HCT116 (cell line): ENCODE measurements at regions not wholly inside any gene's neighbourhood (a gene's known extent, or its start where the extent isn't known, plus 50 kb on each side); places are given as distances from the start of the nearest gene placed in this dataset.

Experiments used
- ATAC-seq: fragments of 200-7000 bp; cut with Tn5 transposase; 2 replicates; pipeline ENCODE4 v1.9.1; 2020; ENCODE audit warnings: mild to moderate bottlenecking, moderate library complexity
- BruUV-seq: library from RNA; stranded (reverse); fragments of 400-500 nt; replicated peaks from 2 replicates; lab custom pipeline; 2021; lab: Mats Ljungman, UMichigan
- CTCF ChIA-PET: fragments of 300-600 bp; sonication (Branson Sonifier 250); formaldehyde crosslinking; loops from one replicate; lab custom pipeline; 2021; ENCODE audit warnings: antibody characterized with exemption; lab: Charles Lee
- POLR2A ChIA-PET: fragments of 300-600, 350-600 bp; sonication (Branson Sonifier 250); formaldehyde crosslinking; loops from one replicate; lab custom pipeline; 2021; ENCODE audit warnings: antibody characterized with exemption; lab: Charles Lee
- RAD21 ChIA-PET, 2 experiments: fragments of 300-600 bp; sonication (Branson Sonifier 250); formaldehyde crosslinking; loops; one replicate each; lab custom pipeline; 2023; ENCODE audit warnings: low total read pairs in 2 of 2; ENCODE audit not compliant: uncharacterized antibody in 2 of 2, unreplicated experiment in 2 of 2, low non-redundant PET in 1 of 2; lab: Charles Lee
- DNase-seq: peaks from one replicate; pipeline ENCODE4 v3.0.0-alpha.2; 2010; ENCODE audit warnings: low read depth, low spot score
- H2AFZ ChIP-seq: fragments of 200-600 bp; shearing (Covaris generic), sonication (generic); 2 replicates; pipeline ENCODE4 v1.6.1; 2017; ENCODE audit warnings: low read depth, mixed run types, mixed read lengths, antibody characterized with exemption, low read length; ENCODE audit not compliant: poor library complexity, severe bottlenecking
- H3K27ac ChIP-seq: 2 replicates; pipeline ENCODE4 v1.5.1; 2012; ENCODE audit warnings: low read depth, low read length
- H3K27me3 ChIP-seq: fragments of 200-600 bp; sonication (generic); 2 replicates; pipeline ENCODE4 v1.6.1; 2016; ENCODE audit warnings: mixed run types, low read length, mixed read lengths; ENCODE audit not compliant: insufficient read depth
- H3K36me3 ChIP-seq, 2 experiments: fragments of 200-500 bp in 1 of 2; fragments of 200-600 bp in 1 of 2; sonication (Bioruptor generic) in 1 of 2; sonication (generic) in 1 of 2; 2 replicates each; pipeline versions ENCODE4 v1.5.1 to v1.6.1; 2014 to 2016; ENCODE audit warnings: low read length in 2 of 2, inconsistent platforms in 1 of 2, mixed read lengths in 1 of 2, mixed run types in 1 of 2; ENCODE audit not compliant: insufficient read depth in 2 of 2, control insufficient read depth in 1 of 2
- H3K4me1 ChIP-seq, 2 experiments: fragments of 200-600 bp in 1 of 2; sonication (generic) in 1 of 2; 2 replicates each; pipeline versions ENCODE4 v1.5.1 to v1.6.1; 2012 to 2017; ENCODE audit warnings: low read length in 2 of 2, inconsistent platforms in 1 of 2, mild to moderate bottlenecking in 1 of 2, mixed read lengths in 1 of 2, mixed run types in 1 of 2, moderate library complexity in 1 of 2; ENCODE audit not compliant: insufficient read depth in 2 of 2, control insufficient read depth in 1 of 2
- H3K4me2 ChIP-seq: fragments of 200-600 bp; sonication (generic); 2 replicates; pipeline ENCODE4 v1.6.1; 2017; ENCODE audit warnings: mixed run types, low read length, mixed read lengths
- H3K4me3 ChIP-seq, 2 experiments: fragments of 200-600 bp in 1 of 2; sonication (generic) in 1 of 2; replicated peaks in 1 of 2; 2 replicates each; pipeline ENCODE4 v1.5.1; 2011 to 2016; ENCODE audit warnings: low read length in 2 of 2, control low read depth in 1 of 2, low read depth in 1 of 2, mild to moderate bottlenecking in 1 of 2, mixed read lengths in 1 of 2, mixed run types in 1 of 2
- H3K79me2 ChIP-seq: fragments of 200-600 bp; sonication (generic); 2 replicates; pipeline ENCODE4 v1.6.1; 2017; ENCODE audit warnings: mild to moderate bottlenecking, mixed run types, low read length, moderate library complexity, mixed read lengths; ENCODE audit not compliant: insufficient read depth
- H3K9ac ChIP-seq: fragments of 200-600 bp; sonication (generic); 2 replicates; pipeline ENCODE4 v1.6.1; 2016; ENCODE audit warnings: low read length, mixed read lengths
- H3K9me2 ChIP-seq: fragments of 200-600 bp; sonication (generic), shearing (Covaris generic); 2 replicates; pipeline ENCODE4 v1.6.1; 2017; ENCODE audit warnings: mixed run types, mild to moderate bottlenecking, moderate library complexity; ENCODE audit not compliant: insufficient read depth
- H3K9me3 ChIP-seq, 2 experiments: fragments of 200-500 bp in 1 of 2; fragments of 200-600 bp in 1 of 2; sonication (Bioruptor generic) in 1 of 2; sonication (generic) in 1 of 2; 2 replicates each; pipeline ENCODE4 v1.6.1; 2014 to 2017; ENCODE audit warnings: low read length in 2 of 2, mixed read lengths in 2 of 2, inconsistent platforms in 1 of 2, low read depth in 1 of 2, mild to moderate bottlenecking in 1 of 2, mixed run types in 1 of 2, moderate library complexity in 1 of 2; ENCODE audit not compliant: control insufficient read depth in 1 of 2, insufficient read depth in 1 of 2
- H4K20me1 ChIP-seq: fragments of 200-600 bp; sonication (generic), shearing (Covaris generic); 2 replicates; pipeline ENCODE4 v1.6.1; 2017; ENCODE audit warnings: mixed run types, mild to moderate bottlenecking, moderate library complexity; ENCODE audit not compliant: insufficient read depth
- ATF3 ChIP-seq: IDR thresholded peaks from 2 replicates; pipeline ENCODE4 v1.6.1; 2012
- CBX3 ChIP-seq: IDR thresholded peaks from 2 replicates; pipeline ENCODE4 v1.6.1; 2012; ENCODE audit warnings: low read depth
- CEBPB ChIP-seq: IDR thresholded peaks from 2 replicates; pipeline ENCODE4 v1.6.1; 2012; ENCODE audit warnings: low read depth
- EGR1 ChIP-seq: IDR thresholded peaks from 2 replicates; pipeline ENCODE4 v1.6.1; 2012; ENCODE audit warnings: low read depth
- FOSL1 ChIP-seq: IDR thresholded peaks from 2 replicates; pipeline ENCODE4 v1.6.1; 2012; ENCODE audit warnings: low read depth
- JUND ChIP-seq: IDR thresholded peaks from 2 replicates; pipeline ENCODE4 v1.6.1; 2012
- POLR2AphosphoS5 ChIP-seq: IDR thresholded peaks from 2 replicates; pipeline ENCODE4 v1.6.1; 2011; ENCODE audit warnings: mild to moderate bottlenecking, low read depth, low read length, moderate library complexity
- RAD21 ChIP-seq: IDR thresholded peaks from 2 replicates; pipeline ENCODE4 v1.6.1; 2012; ENCODE audit warnings: low read depth, mild to moderate bottlenecking
- SIN3A ChIP-seq: IDR thresholded peaks from 2 replicates; pipeline ENCODE4 v1.6.1; 2012; ENCODE audit warnings: low read depth
- YY1 ChIP-seq: IDR thresholded peaks from 2 replicates; pipeline ENCODE4 v1.6.1; 2011; ENCODE audit warnings: low read length, low read depth, moderate library complexity, mild to moderate bottlenecking; ENCODE audit not compliant: insufficient replicate concordance; ENCODE audit errors: extremely low read depth
- ZFX ChIP-seq: fragments of 450-650 bp; IDR thresholded peaks from 2 replicates; pipeline ENCODE4 v1.6.1; 2017
- ZNF274 ChIP-seq: fragments of 200-500 bp; sonication (Bioruptor generic); IDR thresholded peaks from 2 replicates; pipeline ENCODE4 v1.6.1; 2014; ENCODE audit warnings: mild to moderate bottlenecking, low read depth, low read length, inconsistent platforms
- intact Hi-C: fragments of 100-400 bp; cut with micrococcal nuclease; formaldehyde crosslinking; loops from 2 replicates; pipeline ENCODE4 v1.10.0; 2022
- TF ChIP-seq, protein P1 (sequence below): IDR thresholded peaks from 2 replicates; pipeline ENCODE4 v1.6.1; 2012
- TF ChIP-seq, protein P2 (sequence below): IDR thresholded peaks from 2 replicates; pipeline ENCODE4 v1.6.1; 2012; ENCODE audit warnings: low read depth

GRCh38 chr10:91702620-91703019 lies 69.7 kb upstream of the PPP1R3C start:
- Histone ChIP-seq H3K79me2 (no peaks in the 10 kb centered on the region), H3K36me3 (no peaks in the 10 kb centered on the region), H3K4me1 (peaks cover 0 to 3% of the 10 kb centered on the region in 2 experiments; a peak in 1 of 4 replicates), H3K27ac (no peak overlapping the region), H3K9me3 (no peaks in the 10 kb centered on the region), H3K9me2 (0 out of 2 replicates have a peak, but pooled peaks cover 5% of the 10 kb centered on the region), H2AFZ (no peak overlapping the region), H3K27me3 (no peaks in the 10 kb centered on the region), H4K20me1 (no peaks in the 10 kb centered on the region), H3K4me3 (no peak overlapping the region), H3K4me2 (no peak overlapping the region), H3K9ac (no peak overlapping the region)
- ChIA-PET POLR2A (no interaction called here), RAD21 (no interaction called here), CTCF (no interaction called here)
- intact Hi-C loops = no loop called here
- no TSS peak for BruUV-seq
- DNase-seq = no peak
- no peak for TF ChIP-seq EGR1
- TF ChIP-seq SIN3A = no peak
- TF ChIP-seq YY1 = no peak
- TF ChIP-seq, protein P1, sequence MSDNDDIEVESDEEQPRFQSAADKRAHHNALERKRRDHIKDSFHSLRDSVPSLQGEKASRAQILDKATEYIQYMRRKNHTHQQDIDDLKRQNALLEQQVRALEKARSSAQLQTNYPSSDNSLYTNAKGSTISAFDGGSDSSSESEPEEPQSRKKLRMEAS = no peak
- no peak for TF ChIP-seq POLR2AphosphoS5
- ATAC-seq = no peak

DNA sequence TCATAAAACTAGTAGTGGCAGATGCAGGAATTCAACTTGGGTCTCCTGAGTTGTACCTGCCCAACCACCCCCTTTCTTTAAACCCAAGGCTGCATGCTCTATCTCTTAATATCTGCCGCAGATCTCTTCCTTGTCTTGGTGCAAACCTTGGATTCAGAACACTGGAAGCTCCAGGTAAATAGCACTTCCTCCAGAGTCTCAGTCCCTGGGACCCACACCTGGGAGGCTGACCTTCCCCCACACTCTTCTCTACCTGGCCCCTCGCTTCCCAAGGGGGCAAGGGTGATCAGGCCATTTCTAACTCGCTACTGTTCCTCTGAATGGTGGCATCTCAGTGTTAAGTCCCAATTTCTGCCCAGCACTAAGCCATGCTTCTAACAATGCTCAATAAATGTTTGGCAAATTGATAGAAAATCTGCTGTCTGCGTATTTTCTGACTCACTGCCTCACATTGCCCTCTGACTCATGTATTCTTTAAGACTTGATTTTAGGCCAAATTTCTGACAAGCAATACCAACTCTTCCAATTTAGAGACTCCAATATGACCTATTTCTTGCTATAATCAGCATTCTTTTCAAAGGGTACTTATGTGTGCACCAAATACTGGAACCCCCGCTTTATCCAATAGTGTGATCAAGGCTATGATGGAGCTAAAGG lies 68.0 kb upstream of the PPP1R3C start:
- Histone ChIP-seq H4K20me1 (no peaks in the 10 kb centered on the region), H3K4me2 (no peak overlapping the region), H3K9ac (no peak overlapping the region), H3K9me3 (no peaks in the 10 kb centered on the region), H3K27ac (no peak overlapping the region), H3K27me3 (no peaks in the 10 kb centered on the region), H3K4me1 (peaks cover 0 to 3% of the 10 kb centered on the region in 2 experiments; a peak in 1 of 4 replicates), H3K4me3 (no peak overlapping the region), H3K36me3 (no peaks in the 10 kb centered on the region), H3K9me2 (0 out of 2 replicates have a peak, but pooled peaks cover 5% of the 10 kb centered on the region), H3K79me2 (no peaks in the 10 kb centered on the region), H2AFZ (no peak overlapping the region)
- intact Hi-C loops = no loop called here
- TF ChIP-seq YY1 (no peak), JUND (no peak), POLR2AphosphoS5 (no peak), ZNF274 (no peak), FOSL1 (no peak), CBX3 (no peak), CEBPB (no peak), ZFX (no peak), ATF3 (no peak), RAD21 (no peak)
- TF ChIP-seq, protein P2, sequence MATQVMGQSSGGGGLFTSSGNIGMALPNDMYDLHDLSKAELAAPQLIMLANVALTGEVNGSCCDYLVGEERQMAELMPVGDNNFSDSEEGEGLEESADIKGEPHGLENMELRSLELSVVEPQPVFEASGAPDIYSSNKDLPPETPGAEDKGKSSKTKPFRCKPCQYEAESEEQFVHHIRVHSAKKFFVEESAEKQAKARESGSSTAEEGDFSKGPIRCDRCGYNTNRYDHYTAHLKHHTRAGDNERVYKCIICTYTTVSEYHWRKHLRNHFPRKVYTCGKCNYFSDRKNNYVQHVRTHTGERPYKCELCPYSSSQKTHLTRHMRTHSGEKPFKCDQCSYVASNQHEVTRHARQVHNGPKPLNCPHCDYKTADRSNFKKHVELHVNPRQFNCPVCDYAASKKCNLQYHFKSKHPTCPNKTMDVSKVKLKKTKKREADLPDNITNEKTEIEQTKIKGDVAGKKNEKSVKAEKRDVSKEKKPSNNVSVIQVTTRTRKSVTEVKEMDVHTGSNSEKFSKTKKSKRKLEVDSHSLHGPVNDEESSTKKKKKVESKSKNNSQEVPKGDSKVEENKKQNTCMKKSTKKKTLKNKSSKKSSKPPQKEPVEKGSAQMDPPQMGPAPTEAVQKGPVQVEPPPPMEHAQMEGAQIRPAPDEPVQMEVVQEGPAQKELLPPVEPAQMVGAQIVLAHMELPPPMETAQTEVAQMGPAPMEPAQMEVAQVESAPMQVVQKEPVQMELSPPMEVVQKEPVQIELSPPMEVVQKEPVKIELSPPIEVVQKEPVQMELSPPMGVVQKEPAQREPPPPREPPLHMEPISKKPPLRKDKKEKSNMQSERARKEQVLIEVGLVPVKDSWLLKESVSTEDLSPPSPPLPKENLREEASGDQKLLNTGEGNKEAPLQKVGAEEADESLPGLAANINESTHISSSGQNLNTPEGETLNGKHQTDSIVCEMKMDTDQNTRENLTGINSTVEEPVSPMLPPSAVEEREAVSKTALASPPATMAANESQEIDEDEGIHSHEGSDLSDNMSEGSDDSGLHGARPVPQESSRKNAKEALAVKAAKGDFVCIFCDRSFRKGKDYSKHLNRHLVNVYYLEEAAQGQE = no peak
- POLR2A ChIA-PET = no interaction called here
- CTCF ChIA-PET = no interaction called here
- RAD21 ChIA-PET = no interaction called here
- ATAC-seq = no peak
- no TSS peak for BruUV-seq
- DNase-seq = no peak
